WTC11 (cell line): ENCODE measurements at regions not wholly inside any gene's neighbourhood (a gene's known extent, or its start where the extent isn't known, plus 50 kb on each side); places are given as distances from the start of the nearest gene placed in this dataset.

ENCODE experiments used
- ATAC-seq: fragments of 200-7000 bp; cut with Tn5 transposase; 2 replicates; pipeline ENCODE4 v1.10.0; 2021; ENCODE audit warnings: mild to moderate bottlenecking, moderate library complexity
- CTCF ChIA-PET: fragments of 300-600 bp; sonication (Branson Sonifier 250); formaldehyde crosslinking; loops from one replicate; lab custom pipeline; 2021; ENCODE audit warnings: antibody characterized with exemption; lab: Charles Lee
- POLR2A ChIA-PET: fragments of 350-600 bp; sonication (Branson Sonifier 250); formaldehyde crosslinking; loops from one replicate; lab custom pipeline; 2021; ENCODE audit warnings: antibody characterized with exemption; lab: Charles Lee
- DNase-seq: peaks from one replicate; pipeline ENCODE4 v3.0.0; 2021; ENCODE audit warnings: low spot score
- H3K27ac Mint-ChIP-seq: 2 replicates; pipeline ENCODE4 v1.8.0; 2021; ENCODE audit warnings: mixed read lengths
- H3K27me3 Mint-ChIP-seq: 2 replicates; pipeline ENCODE4 v1.8.0; 2021; ENCODE audit warnings: low read depth, mild to moderate bottlenecking, moderate library complexity, mixed read lengths
- H3K36me3 Mint-ChIP-seq: 2 replicates; pipeline ENCODE4 v1.8.0; 2021; ENCODE audit warnings: mixed read lengths
- H3K4me1 Mint-ChIP-seq: 2 replicates; pipeline ENCODE4 v1.8.0; 2022; ENCODE audit warnings: mixed read lengths
- H3K4me3 Mint-ChIP-seq: 2 replicates; pipeline ENCODE4 v1.8.0; 2021; ENCODE audit warnings: mild to moderate bottlenecking, moderate library complexity, mixed read lengths
- H3K9me3 Mint-ChIP-seq: 2 replicates; pipeline ENCODE4 v1.8.0; 2021; ENCODE audit warnings: mixed read lengths
- AFF4 ChIP-seq: sonication (generic); formaldehyde crosslinking; IDR thresholded peaks from 2 replicates; pipeline ENCODE4 v1.8.1; 2023; ENCODE audit warnings: mild to moderate bottlenecking, missing genetic modification reagents, borderline replicate concordance
- ATF3 ChIP-seq: sonication (generic); formaldehyde crosslinking; conservative IDR thresholded peaks from 2 replicates; pipeline ENCODE4 v1.8.1; 2022; ENCODE audit warnings: mild to moderate bottlenecking, missing genetic modification reagents
- CDX4 ChIP-seq: fragments of 250-450 bp; sonication (Bioruptor Pico); IDR thresholded peaks from 2 replicates; pipeline ENCODE4 v1.9.0; 2021; ENCODE audit warnings: moderate library complexity, mild to moderate bottlenecking, inconsistent platforms, borderline replicate concordance
- FOXP1 ChIP-seq: sonication (generic); formaldehyde crosslinking; IDR thresholded peaks from 2 replicates; pipeline ENCODE4 v1.8.0; 2022; ENCODE audit warnings: missing genetic modification reagents, mild to moderate bottlenecking, moderate library complexity, borderline replicate concordance
- FOXP4 ChIP-seq: sonication (generic); formaldehyde crosslinking; IDR thresholded peaks from 2 replicates; pipeline ENCODE4 v1.8.0; 2022; ENCODE audit warnings: mild to moderate bottlenecking, missing genetic modification reagents
- HMGXB4 ChIP-seq: sonication (generic); formaldehyde crosslinking; IDR thresholded peaks from 2 replicates; pipeline ENCODE4 v1.8.1; 2023; ENCODE audit warnings: mild to moderate bottlenecking, moderate library complexity, missing genetic modification reagents
- SP1 ChIP-seq: sonication (generic); formaldehyde crosslinking; conservative IDR thresholded peaks from 2 replicates; pipeline ENCODE4 v1.8.1; 2022; ENCODE audit warnings: missing genetic modification reagents
- ZNF317 ChIP-seq: sonication (generic); formaldehyde crosslinking; IDR thresholded peaks from 2 replicates; pipeline ENCODE4 v1.8.1; 2023; ENCODE audit warnings: low read depth, mild to moderate bottlenecking, moderate library complexity, missing genetic modification reagents, borderline replicate concordance
- ZNF396 ChIP-seq: fragments of 250-450 bp; sonication (Bioruptor Pico); IDR thresholded peaks from 2 replicates; pipeline ENCODE4 v1.8.0; 2021; ENCODE audit warnings: mild to moderate bottlenecking, moderate library complexity, borderline replicate concordance
- ZNF416 ChIP-seq: fragments of 250-450 bp; sonication (Bioruptor Pico); IDR thresholded peaks from 2 replicates; pipeline ENCODE4 v1.9.0; 2021; ENCODE audit warnings: mild to moderate bottlenecking, inconsistent platforms
- ZNF671 ChIP-seq: fragments of 250-450 bp; sonication (Bioruptor Pico); IDR thresholded peaks from 2 replicates; pipeline ENCODE4 v1.8.0; 2021; ENCODE audit warnings: mild to moderate bottlenecking
- TF ChIP-seq, protein P1 (sequence below): sonication (generic); formaldehyde crosslinking; IDR thresholded peaks from 2 replicates; pipeline ENCODE4 v1.8.1; 2023; ENCODE audit warnings: mild to moderate bottlenecking, missing genetic modification reagents, moderate library complexity
- TF ChIP-seq, protein P2 (sequence below): sonication (generic); formaldehyde crosslinking; IDR thresholded peaks from 2 replicates; pipeline ENCODE4 v1.8.0; 2023; ENCODE audit warnings: mild to moderate bottlenecking, missing genetic modification reagents

DNA sequence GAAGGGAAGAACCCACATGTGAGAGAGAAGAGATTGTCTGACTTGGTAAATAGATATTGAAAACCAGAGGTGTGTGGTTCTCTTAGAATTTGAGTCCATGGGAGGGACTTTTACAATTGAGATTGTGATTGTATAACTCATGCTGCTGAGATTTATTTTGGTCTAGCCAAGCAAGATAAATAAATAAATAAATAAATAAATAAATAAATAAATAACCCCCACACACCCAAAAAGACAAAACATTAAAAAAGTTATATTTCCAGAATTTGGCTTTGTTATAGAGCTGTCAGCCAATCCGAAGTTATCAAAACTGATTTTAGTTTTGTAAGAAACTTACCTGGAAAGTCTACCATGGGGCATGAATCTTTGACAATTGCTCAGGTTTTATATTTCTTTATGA lies 416.6 kb downstream of the ZSWIM6 start:
- H3K27ac Mint-ChIP-seq = no peak overlapping the region
- H3K4me1 Mint-ChIP-seq = peaks cover 20% of the 10 kb centered on the region
- ATAC-seq (no peak), DNase-seq (no peak)
- H3K36me3 Mint-ChIP-seq = no peaks in the 10 kb centered on the region
- peaks cover 6% of the 10 kb centered on the region for H3K9me3 Mint-ChIP-seq
- TF ChIP-seq ZNF317 (CRISPR knock-in tag) (no peak), ZNF671 (CRISPR knock-in tag) (no peak), HMGXB4 (no peak)
- H3K4me3 Mint-ChIP-seq = no peak overlapping the region
- POLR2A ChIA-PET = no interaction called here
- no peaks in the 10 kb centered on the region; the same call in 1 of the 2 replicates for H3K27me3 Mint-ChIP-seq
- CTCF ChIA-PET = interaction anchor here (0.6 kb wide), 1 partner anchor 641 kb away, joined by 3 read pairs; no protein-coding TSS in a partner anchor

DNA sequence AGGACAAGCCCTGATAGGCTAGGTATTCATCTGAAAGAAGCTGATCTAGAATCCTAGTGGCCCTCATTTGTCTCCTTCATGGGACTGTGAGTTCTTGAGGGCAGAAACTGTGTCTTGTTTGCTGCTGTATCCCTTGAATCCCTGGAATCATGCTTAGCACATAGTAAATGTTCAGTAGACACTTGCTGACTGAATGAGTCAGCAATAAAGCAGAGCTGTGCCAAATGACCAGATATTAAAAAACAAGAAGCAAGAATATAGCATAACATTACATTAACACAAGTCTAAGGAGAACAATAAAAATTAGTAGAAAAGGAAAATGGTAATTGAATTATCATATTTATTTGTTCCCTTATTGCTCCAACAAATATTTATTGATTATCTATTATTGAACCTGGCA lies 420.5 kb downstream of the ZSWIM6 start:
- Mint-ChIP-seq H3K4me1 (peaks cover 25% of the 10 kb centered on the region), H3K4me3 (no peak overlapping the region), H3K27ac (no peak overlapping the region), H3K9me3 (peaks cover 6% of the 10 kb centered on the region), H3K27me3 (no peaks in the 10 kb centered on the region; the same call in 1 of the 2 replicates), H3K36me3 (no peaks in the 10 kb centered on the region)
- ChIA-PET POLR2A (no interaction called here), CTCF (interaction anchor here (1.3 kb wide), 1 partner anchor 16 kb away, joined by 7 read pairs; no protein-coding TSS in a partner anchor)
- no peak for ATAC-seq
- TF ChIP-seq, protein P1, sequence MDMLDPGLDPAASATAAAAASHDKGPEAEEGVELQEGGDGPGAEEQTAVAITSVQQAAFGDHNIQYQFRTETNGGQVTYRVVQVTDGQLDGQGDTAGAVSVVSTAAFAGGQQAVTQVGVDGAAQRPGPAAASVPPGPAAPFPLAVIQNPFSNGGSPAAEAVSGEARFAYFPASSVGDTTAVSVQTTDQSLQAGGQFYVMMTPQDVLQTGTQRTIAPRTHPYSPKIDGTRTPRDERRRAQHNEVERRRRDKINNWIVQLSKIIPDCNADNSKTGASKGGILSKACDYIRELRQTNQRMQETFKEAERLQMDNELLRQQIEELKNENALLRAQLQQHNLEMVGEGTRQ (CRISPR knock-in tag) = no peak
- TF ChIP-seq FOXP1 (CRISPR knock-in tag) = no peak
- no peak for TF ChIP-seq SP1 (CRISPR knock-in tag)
- TF ChIP-seq FOXP4 (CRISPR knock-in tag) = no peak
- TF ChIP-seq, protein P2, sequence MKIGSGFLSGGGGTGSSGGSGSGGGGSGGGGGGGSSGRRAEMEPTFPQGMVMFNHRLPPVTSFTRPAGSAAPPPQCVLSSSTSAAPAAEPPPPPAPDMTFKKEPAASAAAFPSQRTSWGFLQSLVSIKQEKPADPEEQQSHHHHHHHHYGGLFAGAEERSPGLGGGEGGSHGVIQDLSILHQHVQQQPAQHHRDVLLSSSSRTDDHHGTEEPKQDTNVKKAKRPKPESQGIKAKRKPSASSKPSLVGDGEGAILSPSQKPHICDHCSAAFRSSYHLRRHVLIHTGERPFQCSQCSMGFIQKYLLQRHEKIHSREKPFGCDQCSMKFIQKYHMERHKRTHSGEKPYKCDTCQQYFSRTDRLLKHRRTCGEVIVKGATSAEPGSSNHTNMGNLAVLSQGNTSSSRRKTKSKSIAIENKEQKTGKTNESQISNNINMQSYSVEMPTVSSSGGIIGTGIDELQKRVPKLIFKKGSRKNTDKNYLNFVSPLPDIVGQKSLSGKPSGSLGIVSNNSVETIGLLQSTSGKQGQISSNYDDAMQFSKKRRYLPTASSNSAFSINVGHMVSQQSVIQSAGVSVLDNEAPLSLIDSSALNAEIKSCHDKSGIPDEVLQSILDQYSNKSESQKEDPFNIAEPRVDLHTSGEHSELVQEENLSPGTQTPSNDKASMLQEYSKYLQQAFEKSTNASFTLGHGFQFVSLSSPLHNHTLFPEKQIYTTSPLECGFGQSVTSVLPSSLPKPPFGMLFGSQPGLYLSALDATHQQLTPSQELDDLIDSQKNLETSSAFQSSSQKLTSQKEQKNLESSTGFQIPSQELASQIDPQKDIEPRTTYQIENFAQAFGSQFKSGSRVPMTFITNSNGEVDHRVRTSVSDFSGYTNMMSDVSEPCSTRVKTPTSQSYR (CRISPR knock-in tag) = no peak
- TF ChIP-seq CDX4 = no peak
- no peak for TF ChIP-seq AFF4 (CRISPR knock-in tag)
- no peak for TF ChIP-seq ZNF416 (CRISPR knock-in tag)
- TF ChIP-seq ZNF396 (CRISPR knock-in tag) = no peak
- TF ChIP-seq ATF3 (CRISPR knock-in tag) = no peak
- no peak for DNase-seq
